Ectodermal cell (in vitro differentiated cells): ENCODE measurements at regions not wholly inside any gene's neighbourhood (a gene's known extent, or its start where the extent isn't known, plus 50 kb on each side); places are given as distances from the start of the nearest gene placed in this dataset.

Experiments
- H3K27ac ChIP-seq: 2 replicates; pipeline ENCODE4 v1.7.0; 2013; ENCODE audit warnings: mild to moderate bottlenecking, low read depth, low read length; ENCODE audit not compliant: insufficient read depth, poor library complexity, severe bottlenecking
- H3K27me3 ChIP-seq: 2 replicates; pipeline ENCODE4 v1.7.0; 2013; ENCODE audit warnings: mild to moderate bottlenecking, low read length; ENCODE audit not compliant: insufficient read depth, control insufficient read depth, poor library complexity, severe bottlenecking
- H3K36me3 ChIP-seq: one replicate; pipeline ENCODE4 v1.7.0; 2013; ENCODE audit warnings: low read length; ENCODE audit not compliant: control insufficient read depth, insufficient read depth
- H3K4me1 ChIP-seq: one replicate; pipeline ENCODE4 v1.7.0; 2013; ENCODE audit warnings: low read length; ENCODE audit not compliant: control insufficient read depth, insufficient read depth
- H3K4me3 ChIP-seq: 2 replicates; pipeline ENCODE4 v1.7.0; 2013; ENCODE audit warnings: low read depth, low read length, control low read depth; ENCODE audit not compliant: insufficient read depth
- H3K9me3 ChIP-seq: 2 replicates; pipeline ENCODE4 v1.7.0; 2013; ENCODE audit warnings: mild to moderate bottlenecking, low read length, moderate library complexity; ENCODE audit not compliant: control insufficient read depth
- WGBS, 2 experiments: methylation state at CpG; one replicate each; pipeline ENCODE4 v1.1.7; 2013; ENCODE audit warnings: missing lambda C conversion rate in 2 of 2; 5-methylcytosine and 5-hydroxymethylcytosine counted together

GRCh38 chr13:81677857-81678256 lies 1336.9 kb upstream of the SPRY2 start:
- H3K9me3 ChIP-seq: no peaks in the 10 kb centered on the region
- no peak overlapping the region for H3K27ac ChIP-seq
- no peaks in the 10 kb centered on the region for H3K36me3 ChIP-seq
- no peak overlapping the region for H3K4me3 ChIP-seq
- H3K4me1 ChIP-seq: no peaks in the 10 kb centered on the region
- 92% methylated on average over 2 of the region's 2 CpGs for WGBS, 2 experiments
- no peaks in the 10 kb centered on the region for H3K27me3 ChIP-seq

- WGBS, 2 experiments: 95 to 96% methylated on average over 11 of the region's 11 CpGs
- no peaks in the 10 kb centered on the region for H3K36me3 ChIP-seq
- no peaks in the 10 kb centered on the region for H3K4me1 ChIP-seq
- no peak overlapping the region for H3K27ac ChIP-seq
- no peak overlapping the region for H3K4me3 ChIP-seq
- no peaks in the 10 kb centered on the region for H3K27me3 ChIP-seq
- no peaks in the 10 kb centered on the region for H3K9me3 ChIP-seq
Observed at GRCh38 chr13:81676008-81676407, 1335.1 kb upstream of the SPRY2 start.

GRCh38 chr13:81671064-81671463 lies 1330.1 kb upstream of the SPRY2 start:
- 83% methylated on average over 2 of the region's 3 CpGs; no CpG with 5 or more reads in 1 of the 2 experiments for WGBS, 2 experiments
- Histone ChIP-seq H3K36me3 (no peaks in the 10 kb centered on the region), H3K27ac (no peak overlapping the region), H3K4me3 (no peak overlapping the region), H3K4me1 (no peaks in the 10 kb centered on the region), H3K9me3 (no peaks in the 10 kb centered on the region), H3K27me3 (no peaks in the 10 kb centered on the region)

GRCh38 chr13:81670048-81670447 lies 1329.1 kb upstream of the SPRY2 start:
- no peaks in the 10 kb centered on the region for H3K4me1 ChIP-seq
- no peak overlapping the region for H3K27ac ChIP-seq
- no peak overlapping the region for H3K4me3 ChIP-seq
- H3K36me3 ChIP-seq: no peaks in the 10 kb centered on the region
- no peaks in the 10 kb centered on the region for H3K9me3 ChIP-seq
- H3K27me3 ChIP-seq: no peaks in the 10 kb centered on the region
- WGBS, 2 experiments: 68 to 69% methylated on average over 2 of the region's 2 CpGs

- WGBS, 2 experiments: 98 to 100% methylated on average over 2 of the region's 2 CpGs
- Histone ChIP-seq H3K9me3 (no peaks in the 10 kb centered on the region), H3K27ac (no peak overlapping the region), H3K4me1 (no peaks in the 10 kb centered on the region), H3K27me3 (no peaks in the 10 kb centered on the region), H3K4me3 (no peak overlapping the region), H3K36me3 (no peaks in the 10 kb centered on the region)
Observed at GRCh38 chr13:81664872-81665271, 1323.9 kb upstream of the SPRY2 start.

- H3K27me3 ChIP-seq: no peaks in the 10 kb centered on the region
- no peak overlapping the region for H3K27ac ChIP-seq
- no peaks in the 10 kb centered on the region for H3K4me1 ChIP-seq
- WGBS, 2 experiments: 100% methylated on average over 1 of the region's 1 CpG; no CpG with 5 or more reads in 1 of the 2 experiments
- no peaks in the 10 kb centered on the region for H3K9me3 ChIP-seq
- no peak overlapping the region for H3K4me3 ChIP-seq
- no peaks in the 10 kb centered on the region for H3K36me3 ChIP-seq
Observed at GRCh38 chr13:81659984-81660383, 1319.1 kb upstream of the SPRY2 start.

GRCh38 chr13:81658598-81659370 lies 1317.9 kb upstream of the SPRY2 start:
- Histone ChIP-seq H3K27me3 (no peaks in the 10 kb centered on the region), H3K4me3 (no peak overlapping the region), H3K9me3 (no peaks in the 10 kb centered on the region), H3K27ac (no peak overlapping the region), H3K36me3 (no peaks in the 10 kb centered on the region), H3K4me1 (no peaks in the 10 kb centered on the region)
- WGBS, 2 experiments: 85 to 88% methylated on average over 7 of the region's 8 CpGs

- H3K4me3 ChIP-seq: no peak overlapping the region
- no peaks in the 10 kb centered on the region for H3K27me3 ChIP-seq
- no peaks in the 10 kb centered on the region for H3K36me3 ChIP-seq
- 92 to 99% methylated on average over 3 to 4 of the region's 4 CpGs for WGBS, 2 experiments
- H3K4me1 ChIP-seq: no peaks in the 10 kb centered on the region
- no peaks in the 10 kb centered on the region for H3K9me3 ChIP-seq
- H3K27ac ChIP-seq: no peak overlapping the region
Observed at GRCh38 chr13:81639984-81640582, 1299.2 kb upstream of the SPRY2 start.

- Histone ChIP-seq H3K36me3 (no peaks in the 10 kb centered on the region), H3K27ac (no peak overlapping the region), H3K27me3 (no peaks in the 10 kb centered on the region), H3K4me3 (no peak overlapping the region), H3K4me1 (no peaks in the 10 kb centered on the region), H3K9me3 (no peaks in the 10 kb centered on the region)
- 88% methylated on average over 2 of the region's 2 CpGs; no CpG with 5 or more reads in 1 of the 2 experiments for WGBS, 2 experiments
Observed at GRCh38 chr13:81637457-81637856, 1296.5 kb upstream of the SPRY2 start.

GRCh38 chr13:81636120-81636519 lies 1295.2 kb upstream of the SPRY2 start:
- H3K4me3 ChIP-seq: no peak overlapping the region
- no peaks in the 10 kb centered on the region for H3K27me3 ChIP-seq
- H3K27ac ChIP-seq: no peak overlapping the region
- no peaks in the 10 kb centered on the region for H3K36me3 ChIP-seq
- H3K4me1 ChIP-seq: no peaks in the 10 kb centered on the region
- no peaks in the 10 kb centered on the region for H3K9me3 ChIP-seq
